ENCODE measurements at regions not wholly inside any gene's neighbourhood (a gene's known extent, or its start where the extent isn't known, plus 50 kb on each side); places are given as distances from the start of the nearest gene placed in this dataset.
A peak's percentile ranks its signal among the peaks of the same experiment; 100 is the strongest.

GRCh38 chr4:138078751-138079520, 163.2 kb downstream of the SLC7A11 start:
- no peak for DNase-seq

GRCh38 chr4:138078253-138078652, 163.9 kb downstream of the SLC7A11 start:
- no peak for DNase-seq

GRCh38 chr4:138076561-138076960, 165.6 kb downstream of the SLC7A11 start:
- no peak for DNase-seq

GRCh38 chr4:138070816-138071215, 171.3 kb downstream of the SLC7A11 start:
- no peak for DNase-seq

- DNase-seq, result no peak
Measured at GRCh38 chr4:138063581-138063980, 178.6 kb downstream of the SLC7A11 start.

GRCh38 chr4:138062929-138063328, 179.2 kb downstream of the SLC7A11 start:
- no peak for DNase-seq

- DNase-seq, result no peak
Measured at GRCh38 chr4:138056541-138056940, 185.6 kb downstream of the SLC7A11 start.

- DNase-seq, result no peak
Measured at GRCh38 chr4:138055890-138056289, 186.3 kb downstream of the SLC7A11 start.

GRCh38 chr4:138053641-138054301, 188.4 kb downstream of the SLC7A11 start:
- no peak for DNase-seq

- DNase-seq, result no peak
Measured at GRCh38 chr4:138052806-138053632, 189.1 kb downstream of the SLC7A11 start.

- DNase-seq, result no peak
Measured at GRCh38 chr4:138051157-138051556, 191.0 kb downstream of the SLC7A11 start.

GRCh38 chr4:138050601-138051000, 191.5 kb downstream of the SLC7A11 start:
- no peak for DNase-seq

- no peak for DNase-seq
Measured at GRCh38 chr4:138049355-138049754, 192.8 kb downstream of the SLC7A11 start.

- DNase-seq, result no peak
Measured at GRCh38 chr4:138047290-138047689, 194.9 kb downstream of the SLC7A11 start.

GRCh38 chr4:138045036-138045435, 197.1 kb downstream of the SLC7A11 start:
- no peak for DNase-seq

- DNase-seq, result no peak
Measured at GRCh38 chr4:138039010-138039409, 203.1 kb downstream of the SLC7A11 start.

- no peak for DNase-seq
Measured at GRCh38 chr4:138037696-138038095, 204.5 kb downstream of the SLC7A11 start.

GRCh38 chr4:138035781-138036258, 206.3 kb downstream of the SLC7A11 start:
- DNase-seq, result peak; percentile 47

- no peak for DNase-seq
Measured at GRCh38 chr4:138034871-138035270, 207.3 kb downstream of the SLC7A11 start.

GRCh38 chr4:138032222-138032621, 209.9 kb downstream of the SLC7A11 start:
- DNase-seq, result no peak

- DNase-seq, result no peak
Measured at GRCh38 chr4:138030375-138030774, 211.8 kb downstream of the SLC7A11 start.

- DNase-seq, result no peak
Measured at GRCh38 chr4:138028923-138029322, 213.2 kb downstream of the SLC7A11 start.

GRCh38 chr4:138021139-138021830, 220.9 kb downstream of the SLC7A11 start:
- no peak for DNase-seq

Data from COR-L47 (cell line).